Fibroblast of villous mesenchyme (primary cell): ENCODE measurements at regions not wholly inside any gene's neighbourhood (a gene's known extent, or its start where the extent isn't known, plus 50 kb on each side); places are given as distances from the start of the nearest gene placed in this dataset.

Experiments
- DNase-seq: peaks from one replicate; pipeline ENCODE4 v3.0.0-alpha.2; 2010; ENCODE audit warnings: low read depth
- H3K4me3 ChIP-seq: 2 replicates; pipeline ENCODE4 v1.5.1; 2011; ENCODE audit warnings: low read depth, mild to moderate bottlenecking, low read length
- CTCF ChIP-seq: IDR thresholded peaks from 2 replicates; pipeline ENCODE4 v1.5.1; 2012; ENCODE audit warnings: low read depth, mild to moderate bottlenecking, low read length; ENCODE audit not compliant: insufficient read depth

- no peak for DNase-seq
- H3K4me3 ChIP-seq: no peak overlapping the region
- no peak for TF ChIP-seq CTCF
Observed at GRCh38 chr13:111482126-111482525, 161.7 kb downstream of the TEX29 start.

GRCh38 chr13:111482806-111483620 lies 162.6 kb downstream of the TEX29 start:
- H3K4me3 ChIP-seq: no peak overlapping the region
- no peak for DNase-seq
- TF ChIP-seq CTCF: no peak

- DNase-seq: no peak
Observed at GRCh38 chr13:111483621-111483987, 163.2 kb downstream of the TEX29 start.

GRCh38 chr13:111484141-111484925 lies 163.9 kb downstream of the TEX29 start:
- H3K4me3 ChIP-seq: no peak overlapping the region
- no peak for TF ChIP-seq CTCF
- DNase-seq: no peak

More at GRCh38 chr13:111483621-111483987, 163.2 kb downstream of the TEX29 start:
- TF ChIP-seq CTCF: no peak
- no peak overlapping the region for H3K4me3 ChIP-seq

GRCh38 chr13:111484959-111485358 lies 164.5 kb downstream of the TEX29 start:
- no peak for DNase-seq
- TF ChIP-seq CTCF: no peak
- H3K4me3 ChIP-seq: no peak overlapping the region

GRCh38 chr13:111485491-111486250 lies 165.2 kb downstream of the TEX29 start:
- H3K4me3 ChIP-seq: no peak overlapping the region
- no peak for DNase-seq
- TF ChIP-seq CTCF: no peak
